ENCODE measurements at regions not wholly inside any gene's neighbourhood (a gene's known extent, or its start where the extent isn't known, plus 50 kb on each side); places are given as distances from the start of the nearest gene placed in this dataset.

GRCh38 chr20:11995805-11996567 lies 78.3 kb downstream of the BTBD3 start (continued):
- TF ChIP-seq CHD7 (IDR thresholded peaks at IDR 0.05; ENCODE audit: insufficient replicate concordance, low read length) (no peak), HDAC6 (IDR thresholded peaks at IDR 0.05; ENCODE audit: low read depth, low read length) (no peak), SIRT6 (IDR thresholded peaks at IDR 0.05; ENCODE audit: low read length) (no peak), EZH2 (IDR thresholded peaks at IDR 0.05; ENCODE audit: low read depth, low read length, severe bottlenecking) (no peak), SAP30 (IDR thresholded peaks at IDR 0.05; ENCODE audit: insufficient read depth, insufficient replicate concordance, low read length) (no peak), ATF2 (IDR thresholded peaks at IDR 0.05; ENCODE audit: low read length) (no peak)

All from H1 (cell line).